Osteocyte (in vitro differentiated cells): ENCODE measurements at regions not wholly inside any gene's neighbourhood (a gene's known extent, or its start where the extent isn't known, plus 50 kb on each side); places are given as distances from the start of the nearest gene placed in this dataset.

Experiments used
- DNase-seq: peaks from one replicate; pipeline ENCODE4 v3.0.0; 2021; ENCODE audit warnings: mixed read lengths; ENCODE audit not compliant: unreplicated experiment; ENCODE audit errors: extremely low spot score
- H3K27ac Mint-ChIP-seq: one replicate; pipeline ENCODE4 v1.8.0; 2021; ENCODE audit warnings: mild to moderate bottlenecking, mixed read lengths; ENCODE audit not compliant: unreplicated experiment
- H3K27me3 Mint-ChIP-seq: one replicate; pipeline ENCODE4 v1.8.0; 2021; ENCODE audit warnings: mixed read lengths; ENCODE audit not compliant: unreplicated experiment
- H3K36me3 Mint-ChIP-seq: one replicate; pipeline ENCODE4 v1.8.0; 2021; ENCODE audit warnings: mixed read lengths; ENCODE audit not compliant: unreplicated experiment
- H3K4me1 Mint-ChIP-seq: one replicate; pipeline ENCODE4 v1.8.0; 2021; ENCODE audit warnings: mixed read lengths; ENCODE audit not compliant: unreplicated experiment
- H3K4me3 Mint-ChIP-seq: one replicate; pipeline ENCODE4 v1.8.0; 2021; ENCODE audit warnings: mild to moderate bottlenecking, moderate library complexity, mixed read lengths; ENCODE audit not compliant: unreplicated experiment
- H3K9me3 Mint-ChIP-seq: one replicate; pipeline ENCODE4 v1.8.0; 2021; ENCODE audit warnings: mixed read lengths; ENCODE audit not compliant: unreplicated experiment
- TF ChIP-seq, protein P1 (sequence below): fragments of 200-600 bp; sonication (generic); IDR thresholded peaks from 2 replicates; pipeline ENCODE4 v1.5.0; 2021; ENCODE audit warnings: antibody characterized with exemption, mild to moderate bottlenecking, moderate library complexity

DNA sequence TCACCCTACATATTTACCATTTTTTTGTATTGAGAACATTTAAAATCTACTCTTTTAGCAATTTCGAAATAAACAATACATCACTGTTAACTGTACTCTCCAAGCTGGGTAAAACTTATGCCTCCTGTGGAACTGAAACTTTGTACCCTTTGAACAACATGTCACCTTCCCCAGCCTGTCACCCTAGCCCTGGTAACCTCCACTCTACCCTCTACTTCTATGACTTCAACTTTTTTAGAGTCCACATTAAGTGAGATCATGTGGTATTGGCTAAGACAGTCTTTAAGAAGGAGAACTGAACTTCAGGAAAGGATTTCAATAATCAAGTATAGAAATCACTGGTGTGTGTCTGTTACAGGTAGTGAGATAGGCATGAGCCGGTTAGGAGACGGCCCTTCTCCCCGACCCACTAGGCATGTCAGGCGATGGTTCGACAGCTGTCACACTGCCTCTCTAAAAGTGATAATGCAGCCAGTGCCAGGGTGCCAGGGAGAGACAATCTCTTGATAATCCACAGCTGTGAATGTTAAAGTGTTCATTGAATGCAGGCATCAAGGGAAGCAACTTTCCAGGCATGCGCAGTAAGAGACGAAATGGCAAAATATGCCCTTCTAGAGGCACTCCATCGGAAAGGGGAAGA lies 74.6 kb upstream of the RNF152 start:
- no peaks in the 10 kb centered on the region for H3K27me3 Mint-ChIP-seq
- TF ChIP-seq, protein P1, sequence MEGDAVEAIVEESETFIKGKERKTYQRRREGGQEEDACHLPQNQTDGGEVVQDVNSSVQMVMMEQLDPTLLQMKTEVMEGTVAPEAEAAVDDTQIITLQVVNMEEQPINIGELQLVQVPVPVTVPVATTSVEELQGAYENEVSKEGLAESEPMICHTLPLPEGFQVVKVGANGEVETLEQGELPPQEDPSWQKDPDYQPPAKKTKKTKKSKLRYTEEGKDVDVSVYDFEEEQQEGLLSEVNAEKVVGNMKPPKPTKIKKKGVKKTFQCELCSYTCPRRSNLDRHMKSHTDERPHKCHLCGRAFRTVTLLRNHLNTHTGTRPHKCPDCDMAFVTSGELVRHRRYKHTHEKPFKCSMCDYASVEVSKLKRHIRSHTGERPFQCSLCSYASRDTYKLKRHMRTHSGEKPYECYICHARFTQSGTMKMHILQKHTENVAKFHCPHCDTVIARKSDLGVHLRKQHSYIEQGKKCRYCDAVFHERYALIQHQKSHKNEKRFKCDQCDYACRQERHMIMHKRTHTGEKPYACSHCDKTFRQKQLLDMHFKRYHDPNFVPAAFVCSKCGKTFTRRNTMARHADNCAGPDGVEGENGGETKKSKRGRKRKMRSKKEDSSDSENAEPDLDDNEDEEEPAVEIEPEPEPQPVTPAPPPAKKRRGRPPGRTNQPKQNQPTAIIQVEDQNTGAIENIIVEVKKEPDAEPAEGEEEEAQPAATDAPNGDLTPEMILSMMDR, result no peak
- no peak for DNase-seq
- no peak overlapping the region for H3K4me3 Mint-ChIP-seq
- H3K4me1 Mint-ChIP-seq, result peaks cover 24% of the 10 kb centered on the region
- no peak overlapping the region for H3K27ac Mint-ChIP-seq
- H3K36me3 Mint-ChIP-seq, result no peaks in the 10 kb centered on the region
- H3K9me3 Mint-ChIP-seq, result no peaks in the 10 kb centered on the region

DNA sequence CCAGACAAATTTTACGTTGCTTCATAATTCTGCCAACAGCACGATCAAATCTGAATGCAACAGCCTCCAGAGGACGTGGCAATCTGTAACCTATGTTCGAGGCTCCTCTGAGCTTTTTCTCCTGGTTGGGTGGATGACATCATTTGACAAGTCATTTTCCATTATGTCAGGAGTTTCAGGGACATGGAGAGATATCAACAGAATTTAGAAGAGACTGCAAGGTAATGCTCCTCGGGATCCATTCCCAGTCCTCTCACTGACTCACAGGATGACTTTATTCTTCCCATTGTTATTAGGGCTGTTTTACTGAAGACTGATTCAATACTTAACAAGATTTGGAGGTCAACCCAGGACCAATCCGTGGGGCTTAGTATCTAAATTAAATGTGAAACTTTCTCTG lies 72.5 kb upstream of the RNF152 start:
- DNase-seq, result no peak
- TF ChIP-seq, protein P1, result no peak
- Mint-ChIP-seq H3K4me3 (no peak overlapping the region), H3K36me3 (no peaks in the 10 kb centered on the region), H3K27me3 (no peaks in the 10 kb centered on the region), H3K4me1 (peaks cover 27% of the 10 kb centered on the region), H3K27ac (no peak overlapping the region), H3K9me3 (no peaks in the 10 kb centered on the region)

DNA sequence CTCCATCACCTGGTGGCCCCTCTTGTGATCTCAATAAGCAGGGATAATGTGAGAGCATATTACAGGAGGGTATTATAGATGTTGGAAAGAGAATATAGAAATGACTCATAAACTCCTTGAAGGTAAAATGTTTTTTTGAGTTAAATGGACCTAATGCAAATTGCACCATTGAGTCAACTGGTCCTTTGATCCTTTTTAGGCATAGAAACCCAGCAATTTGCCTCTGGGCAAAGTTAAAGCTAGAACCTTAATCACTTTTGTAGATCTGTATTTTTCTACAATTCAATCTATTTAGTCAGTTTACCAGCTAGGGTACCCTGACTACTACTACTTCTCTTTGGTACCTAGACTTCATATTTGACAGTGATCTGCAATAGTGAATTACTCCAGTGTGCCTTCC lies 71.8 kb upstream of the RNF152 start:
- Mint-ChIP-seq H3K4me3 (no peak overlapping the region), H3K4me1 (peaks cover 34% of the 10 kb centered on the region), H3K27me3 (no peaks in the 10 kb centered on the region), H3K36me3 (no peaks in the 10 kb centered on the region), H3K9me3 (no peaks in the 10 kb centered on the region), H3K27ac (no peak overlapping the region)
- no peak for DNase-seq
- TF ChIP-seq, protein P1, result no peak

DNA sequence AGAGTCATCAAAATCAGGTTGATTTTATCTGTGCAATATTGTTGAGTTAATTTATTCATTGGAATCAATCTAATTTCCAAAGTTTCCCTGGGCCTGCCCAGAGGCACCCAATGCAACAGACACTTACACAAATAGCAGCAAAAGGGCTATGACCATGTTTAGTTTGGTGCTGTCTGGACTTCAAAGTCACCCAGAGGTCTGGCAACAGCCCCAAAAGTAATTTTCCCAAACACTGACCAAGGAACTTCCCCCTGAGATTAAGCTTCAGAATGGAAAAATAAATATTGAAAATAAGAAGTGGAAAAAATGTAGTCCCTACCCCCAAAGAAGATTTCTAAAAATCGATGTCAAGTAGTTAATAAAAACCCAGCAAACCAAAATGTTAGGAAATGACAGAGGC lies 70.9 kb upstream of the RNF152 start:
- Mint-ChIP-seq H3K4me3 (no peak overlapping the region), H3K27ac (peak overlapping the region; percentile 45), H3K9me3 (no peaks in the 10 kb centered on the region), H3K4me1 (peaks cover 39% of the 10 kb centered on the region), H3K36me3 (no peaks in the 10 kb centered on the region), H3K27me3 (no peaks in the 10 kb centered on the region)
- DNase-seq, result no peak
- TF ChIP-seq, protein P1, result no peak

DNA sequence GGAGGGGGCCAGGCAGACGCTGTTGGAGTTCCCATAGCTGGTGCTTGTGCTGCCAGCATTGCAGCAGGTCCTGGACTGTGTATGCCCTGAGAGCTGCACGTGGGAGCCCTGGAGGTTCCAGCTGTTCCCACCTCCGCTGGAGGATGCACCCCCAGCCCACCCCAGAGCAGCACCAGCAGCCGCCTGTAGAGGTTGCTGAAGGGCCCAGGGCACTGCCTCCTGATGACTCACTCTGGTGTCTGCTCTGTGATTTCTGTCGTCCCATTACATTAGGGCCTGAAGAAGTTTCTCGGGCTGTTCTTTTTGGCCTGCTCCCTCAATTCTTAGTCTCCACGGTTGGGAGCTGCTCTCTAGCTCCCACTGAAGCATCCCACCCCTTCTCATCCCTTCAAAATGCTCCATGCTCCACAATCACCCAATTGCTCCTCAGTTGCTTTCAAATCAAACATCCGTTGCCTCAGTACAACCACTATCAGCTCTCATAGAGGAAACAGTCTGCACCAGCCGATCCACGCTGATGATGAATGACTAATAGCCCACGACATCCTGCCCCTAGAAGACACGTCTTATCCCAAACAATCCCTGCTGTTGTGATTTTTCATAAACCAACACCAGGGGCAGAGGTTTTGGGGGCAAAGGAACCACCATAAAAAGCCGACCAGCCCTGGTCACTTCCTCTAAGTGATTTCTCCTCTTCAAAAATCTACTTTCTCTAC lies 65.2 kb upstream of the RNF152 start:
- Mint-ChIP-seq H3K4me1 (peaks cover 33% of the 10 kb centered on the region), H3K27me3 (no peaks in the 10 kb centered on the region), H3K36me3 (no peaks in the 10 kb centered on the region), H3K9me3 (no peaks in the 10 kb centered on the region), H3K27ac (peak overlapping the region; percentile 32), H3K4me3 (no peak overlapping the region)
- no peak for DNase-seq
- TF ChIP-seq, protein P1, result no peak
